ENCODE measurements at regions not wholly inside any gene's neighbourhood (a gene's known extent, or its start where the extent isn't known, plus 50 kb on each side); places are given as distances from the start of the nearest gene placed in this dataset.
"Not testable (repeated sequence)": the region's sequence is repeated elsewhere in the genome, so short reads cannot be mapped to it uniquely, and the experiment has no call there.

DNA sequence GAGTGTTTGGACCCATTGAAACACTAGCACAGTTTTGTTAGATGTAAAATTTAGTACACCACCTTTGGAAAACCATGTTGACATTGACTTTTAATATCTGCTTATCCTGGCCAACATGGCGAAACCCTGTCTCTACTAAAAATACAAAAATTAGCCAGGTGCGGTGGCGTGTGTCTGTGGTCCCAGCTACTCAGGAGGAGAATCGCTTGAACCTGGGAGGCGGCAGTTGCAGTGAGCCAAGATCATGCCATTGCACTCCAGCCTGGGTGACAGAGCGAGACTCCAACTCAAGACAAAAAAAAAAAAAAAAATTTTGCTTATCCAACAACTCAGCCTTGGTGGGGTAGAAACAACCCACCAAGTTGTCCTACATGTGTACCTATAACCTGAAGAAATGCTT is 454.2 kb downstream of the EFNB2 start:
- TF ChIP-seq, protein P1, sequence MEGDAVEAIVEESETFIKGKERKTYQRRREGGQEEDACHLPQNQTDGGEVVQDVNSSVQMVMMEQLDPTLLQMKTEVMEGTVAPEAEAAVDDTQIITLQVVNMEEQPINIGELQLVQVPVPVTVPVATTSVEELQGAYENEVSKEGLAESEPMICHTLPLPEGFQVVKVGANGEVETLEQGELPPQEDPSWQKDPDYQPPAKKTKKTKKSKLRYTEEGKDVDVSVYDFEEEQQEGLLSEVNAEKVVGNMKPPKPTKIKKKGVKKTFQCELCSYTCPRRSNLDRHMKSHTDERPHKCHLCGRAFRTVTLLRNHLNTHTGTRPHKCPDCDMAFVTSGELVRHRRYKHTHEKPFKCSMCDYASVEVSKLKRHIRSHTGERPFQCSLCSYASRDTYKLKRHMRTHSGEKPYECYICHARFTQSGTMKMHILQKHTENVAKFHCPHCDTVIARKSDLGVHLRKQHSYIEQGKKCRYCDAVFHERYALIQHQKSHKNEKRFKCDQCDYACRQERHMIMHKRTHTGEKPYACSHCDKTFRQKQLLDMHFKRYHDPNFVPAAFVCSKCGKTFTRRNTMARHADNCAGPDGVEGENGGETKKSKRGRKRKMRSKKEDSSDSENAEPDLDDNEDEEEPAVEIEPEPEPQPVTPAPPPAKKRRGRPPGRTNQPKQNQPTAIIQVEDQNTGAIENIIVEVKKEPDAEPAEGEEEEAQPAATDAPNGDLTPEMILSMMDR (IDR thresholded peaks at IDR 0.05) = not testable (repeated sequence)
- TF ChIP-seq POLR2A (IDR thresholded peaks at IDR 0.05) = not testable (repeated sequence)

Data from breast epithelium (tissue), 3 donors.